H1 (cell line): ENCODE measurements at regions not wholly inside any gene's neighbourhood (a gene's known extent, or its start where the extent isn't known, plus 50 kb on each side); places are given as distances from the start of the nearest gene placed in this dataset.

ENCODE experiments used
- ATF2 ChIP-seq: IDR thresholded peaks from 2 replicates; pipeline ENCODE4 v1.6.1; 2012; ENCODE audit warnings: low read length, inconsistent platforms
- EZH2 ChIP-seq: fragments of 200-600 bp; sonication (generic); IDR thresholded peaks from 2 replicates; pipeline ENCODE4 v1.7.1; 2012; ENCODE audit warnings: low read depth, mild to moderate bottlenecking, moderate library complexity, low read length, inconsistent platforms; ENCODE audit not compliant: severe bottlenecking
- POLR2AphosphoS5 ChIP-seq: IDR thresholded peaks from 2 replicates; pipeline ENCODE4 v1.6.1; 2011; ENCODE audit warnings: low read depth, low read length
- RAD21 ChIP-seq, 2 experiments: IDR thresholded peaks in 1 of 2; conservative IDR thresholded peaks in 1 of 2; 2 replicates each; pipeline ENCODE4 v1.6.1; 2011; ENCODE audit warnings: low read depth in 2 of 2, low read length in 2 of 2, improper control_type of control experiment in 1 of 2, inconsistent platforms in 1 of 2, mild to moderate bottlenecking in 1 of 2, moderate library complexity in 1 of 2
- RNF2 ChIP-seq: fragments of 200-900, 300-1000 bp; sonication (generic); IDR thresholded peaks from 2 replicates; pipeline ENCODE4 v1.7.1; 2016; ENCODE audit warnings: borderline replicate concordance, low read depth, mild to moderate bottlenecking, antibody characterized with exemption, low read length; ENCODE audit not compliant: poor library complexity, severe bottlenecking; ENCODE audit errors: missing control alignments
- TAF1 ChIP-seq: IDR thresholded peaks from 2 replicates; pipeline ENCODE4 v1.6.1; 2011; ENCODE audit warnings: mild to moderate bottlenecking, low read depth, low read length
- TCF12 ChIP-seq: IDR thresholded peaks from 2 replicates; pipeline ENCODE4 v1.6.1; 2011; ENCODE audit warnings: low read depth, mild to moderate bottlenecking, low read length
- TF ChIP-seq, protein P1 (sequence below), 3 experiments: IDR thresholded peaks; 1 replicate in 2 of 3; 2 replicates in 1 of 3; pipeline versions ENCODE4 v1.5.1 to v1.6.1; 2011; ENCODE audit warnings: low read length in 3 of 3, mild to moderate bottlenecking in 3 of 3, inconsistent platforms in 2 of 3, low read depth in 1 of 3, moderate library complexity in 1 of 3; ENCODE audit not compliant: insufficient read depth in 1 of 3; ENCODE audit errors: control extremely low read depth in 1 of 3
- TF ChIP-seq, protein P2 (sequence below): fragments of 300-600 bp; sonication (generic); IDR thresholded peaks from 2 replicates; pipeline ENCODE4 v1.7.1; 2012; ENCODE audit warnings: low read length, moderate library complexity, mild to moderate bottlenecking, inconsistent platforms; ENCODE audit not compliant: insufficient replicate concordance

DNA sequence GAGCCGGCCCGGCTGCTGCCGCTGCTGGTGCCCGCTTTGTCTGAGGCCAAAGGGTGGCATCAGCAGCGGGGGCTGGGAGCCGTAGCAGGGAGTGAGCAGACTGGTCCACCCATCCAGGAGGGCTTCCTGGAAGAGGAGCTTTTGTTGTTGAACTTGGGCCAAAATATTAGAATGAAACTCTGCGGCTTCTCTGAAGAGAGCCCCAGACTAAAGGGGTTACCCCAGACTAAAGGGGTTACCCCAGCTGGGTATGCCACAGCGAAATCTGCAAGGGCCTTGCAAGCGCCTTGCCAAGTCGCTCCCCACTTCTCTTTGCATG is 154.7 kb upstream of the ZMIZ1 start:
- TF ChIP-seq TAF1: no peak
- TF ChIP-seq, protein P1, sequence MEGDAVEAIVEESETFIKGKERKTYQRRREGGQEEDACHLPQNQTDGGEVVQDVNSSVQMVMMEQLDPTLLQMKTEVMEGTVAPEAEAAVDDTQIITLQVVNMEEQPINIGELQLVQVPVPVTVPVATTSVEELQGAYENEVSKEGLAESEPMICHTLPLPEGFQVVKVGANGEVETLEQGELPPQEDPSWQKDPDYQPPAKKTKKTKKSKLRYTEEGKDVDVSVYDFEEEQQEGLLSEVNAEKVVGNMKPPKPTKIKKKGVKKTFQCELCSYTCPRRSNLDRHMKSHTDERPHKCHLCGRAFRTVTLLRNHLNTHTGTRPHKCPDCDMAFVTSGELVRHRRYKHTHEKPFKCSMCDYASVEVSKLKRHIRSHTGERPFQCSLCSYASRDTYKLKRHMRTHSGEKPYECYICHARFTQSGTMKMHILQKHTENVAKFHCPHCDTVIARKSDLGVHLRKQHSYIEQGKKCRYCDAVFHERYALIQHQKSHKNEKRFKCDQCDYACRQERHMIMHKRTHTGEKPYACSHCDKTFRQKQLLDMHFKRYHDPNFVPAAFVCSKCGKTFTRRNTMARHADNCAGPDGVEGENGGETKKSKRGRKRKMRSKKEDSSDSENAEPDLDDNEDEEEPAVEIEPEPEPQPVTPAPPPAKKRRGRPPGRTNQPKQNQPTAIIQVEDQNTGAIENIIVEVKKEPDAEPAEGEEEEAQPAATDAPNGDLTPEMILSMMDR (IDR thresholded peaks at IDR 0.05; ENCODE audit: control extremely low read depth in 1 of 3, insufficient read depth in 1 of 3, low read depth in 1 of 3, low read length in 3 of 3): no peak
- TF ChIP-seq TCF12: no peak
- no peak for TF ChIP-seq EZH2
- TF ChIP-seq, protein P2, sequence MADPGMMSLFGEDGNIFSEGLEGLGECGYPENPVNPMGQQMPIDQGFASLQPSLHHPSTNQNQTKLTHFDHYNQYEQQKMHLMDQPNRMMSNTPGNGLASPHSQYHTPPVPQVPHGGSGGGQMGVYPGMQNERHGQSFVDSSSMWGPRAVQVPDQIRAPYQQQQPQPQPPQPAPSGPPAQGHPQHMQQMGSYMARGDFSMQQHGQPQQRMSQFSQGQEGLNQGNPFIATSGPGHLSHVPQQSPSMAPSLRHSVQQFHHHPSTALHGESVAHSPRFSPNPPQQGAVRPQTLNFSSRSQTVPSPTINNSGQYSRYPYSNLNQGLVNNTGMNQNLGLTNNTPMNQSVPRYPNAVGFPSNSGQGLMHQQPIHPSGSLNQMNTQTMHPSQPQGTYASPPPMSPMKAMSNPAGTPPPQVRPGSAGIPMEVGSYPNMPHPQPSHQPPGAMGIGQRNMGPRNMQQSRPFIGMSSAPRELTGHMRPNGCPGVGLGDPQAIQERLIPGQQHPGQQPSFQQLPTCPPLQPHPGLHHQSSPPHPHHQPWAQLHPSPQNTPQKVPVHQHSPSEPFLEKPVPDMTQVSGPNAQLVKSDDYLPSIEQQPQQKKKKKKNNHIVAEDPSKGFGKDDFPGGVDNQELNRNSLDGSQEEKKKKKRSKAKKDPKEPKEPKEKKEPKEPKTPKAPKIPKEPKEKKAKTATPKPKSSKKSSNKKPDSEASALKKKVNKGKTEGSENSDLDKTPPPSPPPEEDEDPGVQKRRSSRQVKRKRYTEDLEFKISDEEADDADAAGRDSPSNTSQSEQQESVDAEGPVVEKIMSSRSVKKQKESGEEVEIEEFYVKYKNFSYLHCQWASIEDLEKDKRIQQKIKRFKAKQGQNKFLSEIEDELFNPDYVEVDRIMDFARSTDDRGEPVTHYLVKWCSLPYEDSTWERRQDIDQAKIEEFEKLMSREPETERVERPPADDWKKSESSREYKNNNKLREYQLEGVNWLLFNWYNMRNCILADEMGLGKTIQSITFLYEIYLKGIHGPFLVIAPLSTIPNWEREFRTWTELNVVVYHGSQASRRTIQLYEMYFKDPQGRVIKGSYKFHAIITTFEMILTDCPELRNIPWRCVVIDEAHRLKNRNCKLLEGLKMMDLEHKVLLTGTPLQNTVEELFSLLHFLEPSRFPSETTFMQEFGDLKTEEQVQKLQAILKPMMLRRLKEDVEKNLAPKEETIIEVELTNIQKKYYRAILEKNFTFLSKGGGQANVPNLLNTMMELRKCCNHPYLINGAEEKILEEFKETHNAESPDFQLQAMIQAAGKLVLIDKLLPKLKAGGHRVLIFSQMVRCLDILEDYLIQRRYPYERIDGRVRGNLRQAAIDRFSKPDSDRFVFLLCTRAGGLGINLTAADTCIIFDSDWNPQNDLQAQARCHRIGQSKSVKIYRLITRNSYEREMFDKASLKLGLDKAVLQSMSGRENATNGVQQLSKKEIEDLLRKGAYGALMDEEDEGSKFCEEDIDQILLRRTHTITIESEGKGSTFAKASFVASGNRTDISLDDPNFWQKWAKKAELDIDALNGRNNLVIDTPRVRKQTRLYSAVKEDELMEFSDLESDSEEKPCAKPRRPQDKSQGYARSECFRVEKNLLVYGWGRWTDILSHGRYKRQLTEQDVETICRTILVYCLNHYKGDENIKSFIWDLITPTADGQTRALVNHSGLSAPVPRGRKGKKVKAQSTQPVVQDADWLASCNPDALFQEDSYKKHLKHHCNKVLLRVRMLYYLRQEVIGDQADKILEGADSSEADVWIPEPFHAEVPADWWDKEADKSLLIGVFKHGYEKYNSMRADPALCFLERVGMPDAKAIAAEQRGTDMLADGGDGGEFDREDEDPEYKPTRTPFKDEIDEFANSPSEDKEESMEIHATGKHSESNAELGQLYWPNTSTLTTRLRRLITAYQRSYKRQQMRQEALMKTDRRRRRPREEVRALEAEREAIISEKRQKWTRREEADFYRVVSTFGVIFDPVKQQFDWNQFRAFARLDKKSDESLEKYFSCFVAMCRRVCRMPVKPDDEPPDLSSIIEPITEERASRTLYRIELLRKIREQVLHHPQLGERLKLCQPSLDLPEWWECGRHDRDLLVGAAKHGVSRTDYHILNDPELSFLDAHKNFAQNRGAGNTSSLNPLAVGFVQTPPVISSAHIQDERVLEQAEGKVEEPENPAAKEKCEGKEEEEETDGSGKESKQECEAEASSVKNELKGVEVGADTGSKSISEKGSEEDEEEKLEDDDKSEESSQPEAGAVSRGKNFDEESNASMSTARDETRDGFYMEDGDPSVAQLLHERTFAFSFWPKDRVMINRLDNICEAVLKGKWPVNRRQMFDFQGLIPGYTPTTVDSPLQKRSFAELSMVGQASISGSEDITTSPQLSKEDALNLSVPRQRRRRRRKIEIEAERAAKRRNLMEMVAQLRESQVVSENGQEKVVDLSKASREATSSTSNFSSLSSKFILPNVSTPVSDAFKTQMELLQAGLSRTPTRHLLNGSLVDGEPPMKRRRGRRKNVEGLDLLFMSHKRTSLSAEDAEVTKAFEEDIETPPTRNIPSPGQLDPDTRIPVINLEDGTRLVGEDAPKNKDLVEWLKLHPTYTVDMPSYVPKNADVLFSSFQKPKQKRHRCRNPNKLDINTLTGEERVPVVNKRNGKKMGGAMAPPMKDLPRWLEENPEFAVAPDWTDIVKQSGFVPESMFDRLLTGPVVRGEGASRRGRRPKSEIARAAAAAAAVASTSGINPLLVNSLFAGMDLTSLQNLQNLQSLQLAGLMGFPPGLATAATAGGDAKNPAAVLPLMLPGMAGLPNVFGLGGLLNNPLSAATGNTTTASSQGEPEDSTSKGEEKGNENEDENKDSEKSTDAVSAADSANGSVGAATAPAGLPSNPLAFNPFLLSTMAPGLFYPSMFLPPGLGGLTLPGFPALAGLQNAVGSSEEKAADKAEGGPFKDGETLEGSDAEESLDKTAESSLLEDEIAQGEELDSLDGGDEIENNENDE: no peak
- no peak for TF ChIP-seq ATF2
- TF ChIP-seq RNF2: no peak
- TF ChIP-seq POLR2AphosphoS5: no peak
- TF ChIP-seq RAD21 (IDR thresholded peaks at IDR 0.05 in 1 of 2, conservative IDR thresholded peaks at IDR 0.05 in 1 of 2; ENCODE audit: low read depth in 2 of 2, low read length in 2 of 2): no peak
